GM12892 (cell line): ENCODE measurements at regions not wholly inside any gene's neighbourhood (a gene's known extent, or its start where the extent isn't known, plus 50 kb on each side); places are given as distances from the start of the nearest gene placed in this dataset.

Experiments
- DNase-seq: peaks from one replicate; pipeline ENCODE4 v3.0.0; 2011; ENCODE audit not compliant: insufficient read length
- FAIRE-seq: peaks from 2 replicates; lab custom pipeline; 2011; peaks lifted over from hg19 to GRCh38; lab: Jason Lieb, UNC
- POLR2A ChIP-seq: IDR thresholded peaks from 2 replicates; pipeline ENCODE4 v1.6.1; 2011; ENCODE audit warnings: low read depth, low read length, control low read depth
- POLR2AphosphoS5 ChIP-seq: IDR thresholded peaks from 2 replicates; pipeline ENCODE4 v1.6.1; 2011; ENCODE audit warnings: low read depth, low read length, control low read depth
- TAF1 ChIP-seq: IDR thresholded peaks from 2 replicates; pipeline ENCODE4 v1.6.1; 2011; ENCODE audit warnings: low read depth, mild to moderate bottlenecking, control low read depth, low read length, borderline replicate concordance

GRCh38 chr15:95911570-95912279 is 418.8 kb upstream of the NR2F2 start:
- no peak for FAIRE-seq
- DNase-seq = no peak

GRCh38 chr15:95912280-95912625 is 418.2 kb upstream of the NR2F2 start:
- no peak for DNase-seq
- TF ChIP-seq TAF1 (no peak), POLR2AphosphoS5 (no peak), POLR2A (no peak)
- no peak for FAIRE-seq

More at GRCh38 chr15:95911570-95912279, 418.8 kb upstream of the NR2F2 start:
- TF ChIP-seq TAF1 (no peak), POLR2A (no peak), POLR2AphosphoS5 (no peak)

GRCh38 chr15:95912728-95913127 is 417.8 kb upstream of the NR2F2 start:
- TF ChIP-seq POLR2A = no peak
- no peak for TF ChIP-seq TAF1
- no peak for TF ChIP-seq POLR2AphosphoS5
- FAIRE-seq (no peak), DNase-seq (no peak)

GRCh38 chr15:95916568-95916967 is 413.9 kb upstream of the NR2F2 start:
- no peak for TF ChIP-seq POLR2A
- TF ChIP-seq POLR2AphosphoS5 = no peak
- no peak for TF ChIP-seq TAF1
- FAIRE-seq = no peak
- DNase-seq = no peak

GRCh38 chr15:95918525-95918924 is 412.0 kb upstream of the NR2F2 start:
- no peak for TF ChIP-seq POLR2A
- TF ChIP-seq TAF1 = no peak
- no peak for TF ChIP-seq POLR2AphosphoS5
- DNase-seq (no peak), FAIRE-seq (no peak)

- TF ChIP-seq POLR2A = no peak
- TF ChIP-seq TAF1 = no peak
- no peak for TF ChIP-seq POLR2AphosphoS5
Measured at GRCh38 chr15:95919460-95919859, 411.0 kb upstream of the NR2F2 start.

GRCh38 chr15:95921404-95921803 is 409.1 kb upstream of the NR2F2 start:
- TF ChIP-seq POLR2A (no peak), POLR2AphosphoS5 (no peak)
- DNase-seq (no peak), FAIRE-seq (no peak)

More at GRCh38 chr15:95919460-95919859, 411.0 kb upstream of the NR2F2 start:
- FAIRE-seq = no peak
- no peak for DNase-seq

GRCh38 chr15:95922431-95922830 is 408.1 kb upstream of the NR2F2 start:
- DNase-seq = no peak

GRCh38 chr15:95923792-95924191 is 406.7 kb upstream of the NR2F2 start:
- TF ChIP-seq POLR2AphosphoS5 (no peak), POLR2A (no peak), TAF1 (no peak)
- DNase-seq = no peak
- no peak for FAIRE-seq

More at GRCh38 chr15:95922431-95922830, 408.1 kb upstream of the NR2F2 start:
- no peak for FAIRE-seq
- no peak for TF ChIP-seq TAF1
- no peak for TF ChIP-seq POLR2A
- TF ChIP-seq POLR2AphosphoS5 = no peak

- DNase-seq = no peak
- no peak for FAIRE-seq
- TF ChIP-seq POLR2AphosphoS5 (no peak), TAF1 (no peak), POLR2A (no peak)
Measured at GRCh38 chr15:95928822-95929221, 401.7 kb upstream of the NR2F2 start.

- TF ChIP-seq POLR2A = no peak
- TF ChIP-seq TAF1 = no peak
- TF ChIP-seq POLR2AphosphoS5 = no peak
- FAIRE-seq (peak; percentile 57), DNase-seq (no peak)
Measured at GRCh38 chr15:95929232-95929846, 401.2 kb upstream of the NR2F2 start.
